CD14-positive monocyte (primary cell): ENCODE measurements at regions not wholly inside any gene's neighbourhood (a gene's known extent, or its start where the extent isn't known, plus 50 kb on each side); places are given as distances from the start of the nearest gene placed in this dataset.

Experiments used
- DNase-seq, 3 donors: peaks; one replicate each; pipeline ENCODE4 v3.0.0-alpha.2; 2011 to 2022
- H2AFZ ChIP-seq: 2 replicates; pipeline ENCODE4 v1.6.0; 2012; ENCODE audit warnings: mild to moderate bottlenecking, low read depth, low read length, inconsistent platforms; ENCODE audit not compliant: insufficient read depth, poor library complexity, severe bottlenecking
- H3K27ac ChIP-seq, 2 donors: 1 replicate in 1 of 2; 2 replicates in 1 of 2; pipeline ENCODE4 v1.5.1; 2012 to 2013; ENCODE audit warnings: low read length in 2 of 2, control low read depth in 1 of 2, inconsistent platforms in 1 of 2, low read depth in 1 of 2, mild to moderate bottlenecking in 1 of 2
- H3K27me3 ChIP-seq, 2 donors: one replicate each; pipeline versions ENCODE4 v1.6.0 to v1.6.1; 2011 to 2013; ENCODE audit warnings: low read length in 2 of 2; ENCODE audit not compliant: control insufficient read depth in 2 of 2, insufficient read depth in 2 of 2
- H3K36me3 ChIP-seq, 2 donors: replicated peaks in 1 of 2; 1 replicate in 1 of 2; 2 replicates in 1 of 2; pipeline versions ENCODE4 v1.5.1 to v1.6.1; 2012 to 2013; ENCODE audit warnings: low read length in 2 of 2, control low read depth in 1 of 2, inconsistent platforms in 1 of 2, mild to moderate bottlenecking in 1 of 2; ENCODE audit not compliant: insufficient read depth in 2 of 2, control insufficient read depth in 1 of 2
- H3K4me1 ChIP-seq, 2 donors: 1 replicate in 1 of 2; 2 replicates in 1 of 2; pipeline versions ENCODE4 v1.5.1 to v1.6.1; 2012 to 2013; ENCODE audit warnings: low read length in 2 of 2, control low read depth in 1 of 2, inconsistent platforms in 1 of 2, mild to moderate bottlenecking in 1 of 2, moderate library complexity in 1 of 2; ENCODE audit not compliant: insufficient read depth in 2 of 2, control insufficient read depth in 1 of 2
- H3K4me2 ChIP-seq: replicated peaks from 2 replicates; pipeline ENCODE3; 2012; ENCODE audit warnings: low read length, moderate library complexity, mild to moderate bottlenecking; ENCODE audit not compliant: poor library complexity, severe bottlenecking; ENCODE audit errors: extremely low read depth
- H3K4me3 ChIP-seq, 3 experiments: fragments of 200-600 bp in 1 of 3; sonication (generic) in 1 of 3; replicated peaks in 1 of 3; 1 replicate in 2 of 3; 2 replicates in 1 of 3; pipeline ENCODE4 v1.5.1; 2011 to 2013; ENCODE audit warnings: low read length in 3 of 3, mild to moderate bottlenecking in 3 of 3, control low read depth in 2 of 3, low read depth in 2 of 3, inconsistent platforms in 1 of 3, moderate library complexity in 1 of 3
- H3K79me2 ChIP-seq: 2 replicates; pipeline ENCODE4 v1.6.0; 2012; ENCODE audit warnings: mild to moderate bottlenecking, control low read depth, inconsistent platforms, low read length, moderate library complexity; ENCODE audit not compliant: insufficient read depth
- H3K9ac ChIP-seq: 2 replicates; pipeline ENCODE4 v1.6.0; 2017; ENCODE audit warnings: low read length, mild to moderate bottlenecking; ENCODE audit not compliant: insufficient read depth, poor library complexity, severe bottlenecking
- H3K9me3 ChIP-seq, 2 donors: replicated peaks in 1 of 2; 1 replicate in 1 of 2; 2 replicates in 1 of 2; pipeline versions ENCODE4 v1.5.1 to v1.6.1; 2012 to 2013; ENCODE audit warnings: low read length in 2 of 2, control low read depth in 1 of 2; ENCODE audit not compliant: control insufficient read depth in 1 of 2, insufficient read depth in 1 of 2
- H4K20me1 ChIP-seq: 2 replicates; pipeline ENCODE4 v1.6.0; 2012; ENCODE audit warnings: mild to moderate bottlenecking, low read length, control low read depth, moderate library complexity; ENCODE audit not compliant: insufficient read depth
- H3K27ac Mint-ChIP-seq, 7 donors: one replicate each; pipeline ENCODE4 v1.8.0; 2020; ENCODE audit warnings: mild to moderate bottlenecking in 7 of 7, mixed read lengths in 7 of 7, moderate library complexity in 6 of 7, inconsistent platforms in 2 of 7
- H3K27me3 Mint-ChIP-seq, 3 donors: one replicate each; pipeline ENCODE4 v1.8.0; 2021 to 2022; ENCODE audit warnings: low read depth in 3 of 3, mild to moderate bottlenecking in 3 of 3, mixed read lengths in 3 of 3, moderate library complexity in 3 of 3, inconsistent platforms in 1 of 3
- H3K36me3 Mint-ChIP-seq, 2 donors: one replicate each; pipeline ENCODE4 v1.8.0; 2020; ENCODE audit warnings: mixed read lengths in 2 of 2, inconsistent platforms in 1 of 2, mild to moderate bottlenecking in 1 of 2
- H3K4me1 Mint-ChIP-seq: one replicate; pipeline ENCODE4 v1.8.0; 2020; ENCODE audit warnings: mild to moderate bottlenecking, mixed read lengths
- H3K4me3 Mint-ChIP-seq, 2 donors: one replicate each; pipeline ENCODE4 v1.8.0; 2020; ENCODE audit warnings: mild to moderate bottlenecking in 2 of 2, mixed read lengths in 2 of 2, moderate library complexity in 1 of 2
- H3K9me3 Mint-ChIP-seq, 7 donors: one replicate each; pipeline ENCODE4 v1.8.0; 2020 to 2022; ENCODE audit warnings: mixed read lengths in 7 of 7, mild to moderate bottlenecking in 6 of 7, moderate library complexity in 6 of 7, inconsistent platforms in 2 of 7
- CTCF ChIP-seq: fragments of 200-600 bp; IDR thresholded peaks from one replicate; pipeline ENCODE4 v1.8.0; 2022; ENCODE audit warnings: antibody characterized with exemption, mild to moderate bottlenecking
- WGBS: methylation state at CpG from one replicate; pipeline ENCODE4 v1.1.5; 2013; ENCODE audit warnings: missing lambda C conversion rate; ENCODE audit not compliant: insufficient coverage; 5-methylcytosine and 5-hydroxymethylcytosine counted together
- intact Hi-C, 2 donors: fragments of 100-400 bp; cut with micrococcal nuclease; formaldehyde crosslinking; loops; one replicate each; pipeline versions ENCODE4 v1.15.0 to v1.15.1; 2023

- peaks cover 0 to 8% of the 10 kb centered on the region in 2 donors for H3K9me3 ChIP-seq
- intact Hi-C loops = no loop called here
- H3K36me3 ChIP-seq = no peaks in the 10 kb centered on the region
- no peaks in the 10 kb centered on the region for H3K36me3 Mint-ChIP-seq
- H3K4me3 ChIP-seq = no peak overlapping the region
- H3K4me3 Mint-ChIP-seq = no peak overlapping the region
- no peaks in the 10 kb centered on the region for H4K20me1 ChIP-seq
- H3K27me3 ChIP-seq = peaks cover 0 to 4% of the 10 kb centered on the region in 2 donors
- H3K9me3 Mint-ChIP-seq = peaks cover 3 to 10% (median 5%) of the 10 kb centered on the region in 7 donors
- H3K4me1 ChIP-seq = no peaks in the 10 kb centered on the region
- peaks cover 9 to 41% (median 31%) of the 10 kb centered on the region in 3 donors for H3K27me3 Mint-ChIP-seq
- H3K9ac ChIP-seq = no peak overlapping the region
- TF ChIP-seq CTCF = no peak
- no peak overlapping the region for H3K4me2 ChIP-seq
- H3K79me2 ChIP-seq = no peaks in the 10 kb centered on the region
- no peak overlapping the region for H2AFZ ChIP-seq
- DNase-seq = no peak
- H3K27ac ChIP-seq = no peak overlapping the region
- WGBS = 74% methylated on average over 10 of the region's 15 CpGs
- no peaks in the 10 kb centered on the region for H3K4me1 Mint-ChIP-seq
- H3K27ac Mint-ChIP-seq = no peak overlapping the region
These were observed 69.3 kb upstream of the SLCO4A1 start for GRCh38 chr20:62572980-62573379.

GRCh38 chr20:62573817-62574216 lies 68.5 kb upstream of the SLCO4A1 start:
- Mint-ChIP-seq H3K4me1 (no peaks in the 10 kb centered on the region), H3K4me3 (no peak overlapping the region), H3K36me3 (no peaks in the 10 kb centered on the region), H3K27ac (peak overlapping the region in 1 of 7 donors; percentile 3), H3K27me3 (peaks cover 12 to 47% (median 39%) of the 10 kb centered on the region in 3 donors), H3K9me3 (peaks cover 3 to 10% (median 5%) of the 10 kb centered on the region in 7 donors)
- H3K9me3 ChIP-seq = peaks cover 0 to 8% of the 10 kb centered on the region in 2 donors
- H3K9ac ChIP-seq = no peak overlapping the region
- DNase-seq = no peak
- no peaks in the 10 kb centered on the region for H3K4me1 ChIP-seq
- no peaks in the 10 kb centered on the region for H4K20me1 ChIP-seq
- no peak for TF ChIP-seq CTCF
- no peaks in the 10 kb centered on the region for H3K36me3 ChIP-seq
- no peak overlapping the region for H3K4me2 ChIP-seq
- no peak overlapping the region for H2AFZ ChIP-seq
- no peak overlapping the region for H3K4me3 ChIP-seq
- no peak overlapping the region for H3K27ac ChIP-seq
- H3K27me3 ChIP-seq = peaks cover 0 to 10% of the 10 kb centered on the region in 2 donors
- intact Hi-C loops = no loop called here
- WGBS = 52% methylated on average over 2 of the region's 3 CpGs
- H3K79me2 ChIP-seq = no peaks in the 10 kb centered on the region
